NCI-H1048 (cell line): ENCODE measurements at regions not wholly inside any gene's neighbourhood (a gene's known extent, or its start where the extent isn't known, plus 50 kb on each side); places are given as distances from the start of the nearest gene placed in this dataset.

Source experiments
- DNase-seq: peaks from one replicate; lab custom pipeline; 2025; lab: John Stamatoyannopoulos, UW

DNA sequence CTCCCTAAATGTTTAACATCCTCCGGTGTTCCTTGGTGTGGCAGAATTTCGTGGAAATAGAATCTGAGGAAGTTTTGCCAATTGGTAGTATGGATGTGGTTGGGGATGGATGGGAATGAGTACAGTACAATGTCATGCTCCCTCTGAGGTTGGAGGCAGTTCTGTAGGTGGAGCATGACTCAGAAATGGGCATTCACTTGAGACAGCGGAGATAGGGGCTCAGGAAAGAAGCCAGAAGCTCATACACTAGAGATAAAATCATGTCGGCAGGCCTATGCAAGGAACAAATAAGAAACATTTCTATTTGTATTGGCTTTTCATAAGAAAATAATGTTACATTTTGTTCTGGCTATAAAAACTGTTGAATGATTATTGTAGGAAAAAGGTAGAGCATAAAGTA, 196.0 kb downstream of the URB2 start:
- no peak for DNase-seq

- DNase-seq: no peak
Observed at GRCh38 chr1:229825042-229825441, 199.0 kb downstream of the URB2 start.

- no peak for DNase-seq
Observed at GRCh38 chr1:229828461-229828860, 202.4 kb downstream of the URB2 start.

DNA sequence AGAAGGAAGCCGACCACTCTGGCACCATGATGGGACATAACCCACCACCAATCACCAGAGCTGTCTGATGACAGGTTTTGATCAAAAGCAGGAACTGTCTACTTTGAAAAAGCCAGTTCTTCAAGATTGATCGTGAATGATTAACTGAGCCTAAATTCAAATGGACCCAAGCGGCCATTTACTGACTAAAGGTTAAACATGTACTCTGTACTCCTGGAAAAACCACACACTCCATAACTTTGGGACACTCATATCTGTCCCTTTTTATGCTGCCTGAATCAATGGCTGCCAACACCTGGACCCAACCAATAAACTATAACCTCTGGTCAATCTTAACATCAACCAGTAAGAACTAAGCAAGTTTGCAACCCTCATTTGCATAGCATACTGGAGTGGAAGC, 206.6 kb downstream of the URB2 start:
- DNase-seq: no peak

DNA sequence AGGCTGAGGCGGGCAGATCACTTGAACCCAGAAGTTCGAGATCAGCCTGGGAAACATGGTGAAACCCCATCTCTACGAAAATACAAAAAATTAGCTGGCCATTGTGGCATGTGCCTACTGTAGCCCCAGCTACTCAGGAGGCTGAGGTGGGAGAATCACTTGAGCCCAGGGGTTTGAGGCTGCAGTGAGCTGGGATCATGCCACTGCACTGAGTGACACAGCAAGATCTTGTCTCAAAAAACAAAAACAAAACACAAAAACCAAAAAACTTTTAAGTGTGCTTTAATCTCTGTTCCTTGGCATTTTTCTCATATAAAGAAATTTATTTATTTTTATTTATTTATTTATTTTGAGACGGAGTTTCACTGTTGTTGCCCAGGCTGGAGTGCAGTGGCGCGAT, 208.2 kb downstream of the URB2 start:
- DNase-seq: no peak

GRCh38 chr1:229835226-229835625, 209.2 kb downstream of the URB2 start:
- DNase-seq: no peak

GRCh38 chr1:229836324-229836723, 210.3 kb downstream of the URB2 start:
- DNase-seq: no peak

DNA sequence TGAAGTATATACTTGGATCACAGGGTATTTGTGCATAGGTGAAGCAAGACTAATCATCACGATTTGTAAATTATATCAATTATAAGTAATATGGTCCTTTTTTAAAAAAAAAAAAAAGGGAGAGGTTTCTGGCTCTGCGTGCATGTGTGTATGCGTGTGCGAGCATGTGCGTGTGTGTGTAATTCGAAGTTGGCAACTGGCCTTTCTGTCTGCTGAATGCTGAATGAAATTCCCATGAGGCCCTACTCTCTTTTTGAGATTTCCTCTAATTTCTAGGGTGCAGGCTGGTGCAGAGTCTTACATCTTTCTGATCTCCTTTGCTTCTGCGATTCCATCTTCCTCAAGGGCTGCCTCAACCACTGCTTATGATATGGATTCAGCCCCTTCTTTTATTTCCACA, 212.2 kb downstream of the URB2 start:
- DNase-seq: no peak

DNA sequence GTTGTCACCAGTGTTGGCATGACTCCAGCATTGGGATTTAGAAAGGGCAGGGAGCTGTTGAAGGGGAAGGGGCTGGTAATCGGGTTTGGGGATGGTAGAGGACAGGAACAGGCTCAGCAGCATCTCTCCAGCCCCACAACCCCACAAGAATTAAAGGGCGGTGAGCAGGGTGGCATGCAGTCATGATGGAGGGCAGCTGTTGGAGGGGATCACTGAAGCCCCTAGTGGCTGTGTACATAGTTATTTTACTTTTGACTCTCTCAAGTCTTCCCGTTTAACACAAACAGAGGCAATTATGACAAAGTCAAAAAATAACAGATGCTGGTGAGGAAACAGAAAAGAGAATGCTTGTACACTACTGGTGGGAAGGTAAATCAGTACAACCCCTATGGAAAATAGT, 213.8 kb downstream of the URB2 start:
- no peak for DNase-seq

DNA sequence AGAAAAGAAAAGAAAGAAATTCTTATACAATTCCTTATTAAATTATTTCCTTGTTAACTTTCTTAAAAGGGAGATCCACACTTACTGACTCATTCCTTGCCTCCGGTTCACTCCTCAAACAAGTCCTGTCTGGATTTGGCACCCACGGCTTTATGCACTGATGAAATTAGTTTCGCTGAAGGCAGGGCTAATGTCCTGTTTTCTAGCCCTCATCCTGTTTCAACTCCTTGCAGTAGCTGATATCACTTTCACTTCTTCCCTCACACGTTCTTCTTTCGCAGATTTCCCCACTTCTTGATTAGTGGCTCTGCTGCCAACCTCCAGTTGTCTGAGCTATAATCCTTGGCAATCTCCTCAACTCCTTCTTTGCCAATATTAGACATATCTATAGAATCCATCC, 215.2 kb downstream of the URB2 start:
- DNase-seq: no peak

- DNase-seq: no peak
Observed at GRCh38 chr1:229842302-229843255, 216.5 kb downstream of the URB2 start.

DNA sequence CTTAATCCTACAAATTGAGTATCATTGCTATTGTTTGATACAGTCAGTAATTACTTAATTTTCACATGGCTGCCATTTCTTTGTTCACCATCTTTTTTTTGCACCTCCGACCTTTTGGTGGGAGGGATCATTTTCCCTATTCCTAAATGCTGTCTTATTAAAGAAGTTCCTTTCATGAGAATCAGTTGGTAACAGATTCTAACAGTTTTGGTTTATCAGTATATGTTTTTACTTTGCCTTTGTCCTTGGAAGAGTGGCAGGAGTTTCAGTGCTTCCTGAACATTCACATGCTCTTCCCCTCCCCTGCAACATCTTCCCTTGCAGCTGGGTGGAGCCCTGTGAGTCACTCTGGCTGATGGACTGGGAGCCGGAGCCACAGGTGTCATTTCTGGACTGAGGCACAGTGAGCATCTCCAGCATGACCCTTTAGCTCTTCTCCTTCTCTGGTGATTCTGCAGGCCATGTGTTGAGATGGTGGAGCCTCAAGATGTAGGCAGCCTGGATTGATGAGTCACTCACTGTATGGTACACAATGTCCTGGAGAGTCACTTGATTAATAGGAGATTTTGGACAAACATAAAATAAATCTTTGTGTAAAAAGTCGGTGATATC, 217.7 kb downstream of the URB2 start:
- DNase-seq: no peak

DNA sequence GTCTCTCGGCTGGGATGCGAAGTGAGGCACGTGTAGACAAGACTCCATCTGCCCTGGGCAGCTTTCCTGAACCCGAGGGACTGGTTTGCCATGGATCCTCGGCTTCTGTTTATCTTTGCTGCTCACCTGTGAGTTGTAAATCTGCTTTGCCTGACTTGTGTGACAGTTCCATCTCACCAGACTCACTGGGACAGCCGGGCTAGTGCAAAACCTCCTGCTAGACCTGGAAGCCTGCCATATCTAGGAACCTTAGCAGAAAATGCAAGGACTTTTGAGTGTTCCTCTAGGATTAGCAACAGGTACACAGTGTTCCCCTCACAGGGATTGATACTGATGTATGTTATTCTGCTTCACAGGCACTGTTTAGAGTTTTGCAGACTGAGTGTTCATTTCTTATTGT, 218.6 kb downstream of the URB2 start:
- no peak for DNase-seq

DNA sequence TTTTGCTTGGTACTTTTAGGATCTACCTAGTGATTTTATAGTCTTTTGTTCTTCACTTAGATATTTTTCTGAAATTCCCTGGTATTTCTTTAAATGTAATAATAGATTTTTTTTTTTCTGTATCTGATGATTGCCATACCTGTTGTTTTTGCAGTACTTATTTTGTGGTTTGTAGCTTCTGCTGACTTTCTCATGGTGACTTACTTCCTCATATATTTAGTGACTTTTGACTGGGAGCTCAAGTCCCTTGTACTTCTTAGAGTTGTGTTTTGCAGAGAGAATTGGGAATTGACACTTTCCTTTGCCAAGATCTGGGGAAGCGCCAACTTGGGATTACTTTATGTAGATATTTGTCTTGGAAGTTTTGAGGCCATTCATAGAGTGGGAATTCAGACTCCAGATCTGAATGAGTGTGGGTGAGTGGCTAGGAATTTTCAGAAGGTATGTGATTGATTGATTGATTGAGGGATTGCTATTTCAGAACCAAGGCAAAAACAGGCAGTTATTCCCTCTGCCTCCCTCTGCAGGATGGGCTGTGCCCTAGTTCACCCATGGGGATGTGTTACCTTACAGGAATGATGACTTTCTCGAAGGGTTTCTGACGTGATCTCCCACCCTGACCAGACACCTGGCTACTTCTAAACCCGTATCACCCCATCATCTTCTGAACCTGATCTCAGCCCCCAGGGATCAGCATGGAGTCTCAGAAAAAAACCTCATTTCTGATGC, 219.5 kb downstream of the URB2 start:
- DNase-seq: no peak

DNA sequence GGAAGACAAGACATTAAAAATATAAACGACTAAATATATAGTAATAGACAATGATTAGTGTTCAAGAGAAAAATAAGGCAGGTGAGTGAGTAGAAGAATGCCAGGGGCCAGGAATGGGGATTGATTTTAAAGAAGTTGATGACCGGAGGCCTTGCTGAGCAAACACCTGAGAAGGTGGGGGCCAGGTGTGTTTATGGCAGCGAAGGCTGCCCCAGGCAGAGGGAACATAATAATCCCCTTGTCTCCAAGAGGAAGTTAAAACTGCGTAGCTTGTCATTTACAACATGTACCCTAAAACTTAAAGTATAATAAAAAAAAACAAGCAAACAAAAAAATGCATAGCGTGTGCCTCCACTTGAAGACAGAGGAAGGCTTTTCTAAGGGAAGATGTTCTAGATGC, 220.3 kb downstream of the URB2 start:
- DNase-seq: no peak

- DNase-seq: peak; percentile 8
Observed at GRCh38 chr1:229848752-229849677, 218.0 kb upstream of the GALNT2 start.

- no peak for DNase-seq
Observed at GRCh38 chr1:229851511-229851910, 215.5 kb upstream of the GALNT2 start.

DNA sequence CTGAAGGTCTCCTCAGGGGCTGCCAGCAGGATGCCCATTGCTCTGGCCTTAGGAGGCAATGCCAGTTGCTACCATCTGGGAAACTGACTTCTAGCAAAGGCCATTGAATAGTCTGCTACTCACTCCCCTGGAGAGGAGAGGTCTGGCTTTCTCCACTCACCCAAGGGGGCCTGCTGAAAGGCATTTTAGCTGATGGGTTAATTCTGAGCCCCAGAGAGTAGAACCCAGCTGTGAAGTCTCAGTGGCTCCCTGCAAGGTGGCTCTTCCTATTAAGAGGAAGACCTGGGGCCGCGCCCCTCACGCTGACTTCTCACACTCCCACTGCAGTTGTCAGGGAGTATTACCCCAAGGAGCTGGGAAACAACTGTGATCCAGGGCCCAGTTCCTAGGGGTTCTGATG, 213.3 kb upstream of the GALNT2 start:
- no peak for DNase-seq

- DNase-seq: no peak
Observed at GRCh38 chr1:229854620-229855019, 212.4 kb upstream of the GALNT2 start.

DNA sequence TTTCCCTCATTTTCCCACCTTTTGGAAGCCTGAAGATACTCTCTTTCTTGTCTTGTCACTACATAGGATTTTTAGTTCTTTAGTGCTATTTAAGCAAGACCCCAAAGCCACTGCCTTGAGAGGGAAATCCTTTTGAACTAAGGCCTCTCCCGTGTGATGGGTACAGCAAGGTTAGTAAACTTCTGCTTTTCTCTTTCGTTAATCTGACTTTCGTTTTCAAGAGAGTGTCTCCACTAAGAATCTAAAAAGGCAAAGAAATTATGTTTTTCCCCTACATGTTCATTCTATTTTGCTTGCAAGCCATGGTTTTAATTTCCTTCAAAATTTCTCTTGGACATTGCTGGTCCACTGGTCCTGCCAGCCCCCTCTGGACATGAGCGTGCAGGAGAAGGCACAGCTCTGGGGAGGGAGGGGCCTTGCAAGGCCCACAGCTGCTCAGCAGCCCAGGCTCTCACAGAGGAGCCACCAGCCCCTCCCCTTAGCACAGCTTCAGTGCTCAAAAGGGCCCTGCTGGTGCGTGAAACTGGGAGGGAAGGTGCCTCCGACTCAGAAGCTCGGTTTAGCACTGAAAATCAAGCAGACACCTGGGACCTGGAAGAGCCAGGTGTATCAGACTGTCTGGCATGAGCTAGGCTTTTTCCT, 210.9 kb upstream of the GALNT2 start:
- no peak for DNase-seq

DNA sequence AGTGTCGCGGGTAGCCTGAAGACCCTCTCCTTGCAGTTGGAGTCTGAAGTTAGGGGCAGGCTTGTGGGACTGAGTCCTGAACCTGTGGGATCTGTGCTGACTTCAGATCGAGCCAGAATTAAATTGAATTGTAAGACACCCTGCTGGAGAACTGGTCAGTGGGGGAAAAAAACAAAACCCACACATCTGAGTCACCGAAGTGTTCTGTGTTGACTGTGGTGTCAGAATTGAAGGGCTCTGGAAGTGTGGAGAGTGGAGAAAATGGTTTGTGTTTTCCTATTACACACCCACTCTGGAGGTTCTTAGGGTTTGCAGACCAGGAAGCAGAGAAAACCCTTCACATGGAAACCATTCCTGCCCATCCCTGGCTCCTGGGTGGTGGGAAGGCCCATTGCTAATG, 209.5 kb upstream of the GALNT2 start:
- no peak for DNase-seq
